ENCODE measurements at regions not wholly inside any gene's neighbourhood (a gene's known extent, or its start where the extent isn't known, plus 50 kb on each side); places are given as distances from the start of the nearest gene placed in this dataset.

DNA sequence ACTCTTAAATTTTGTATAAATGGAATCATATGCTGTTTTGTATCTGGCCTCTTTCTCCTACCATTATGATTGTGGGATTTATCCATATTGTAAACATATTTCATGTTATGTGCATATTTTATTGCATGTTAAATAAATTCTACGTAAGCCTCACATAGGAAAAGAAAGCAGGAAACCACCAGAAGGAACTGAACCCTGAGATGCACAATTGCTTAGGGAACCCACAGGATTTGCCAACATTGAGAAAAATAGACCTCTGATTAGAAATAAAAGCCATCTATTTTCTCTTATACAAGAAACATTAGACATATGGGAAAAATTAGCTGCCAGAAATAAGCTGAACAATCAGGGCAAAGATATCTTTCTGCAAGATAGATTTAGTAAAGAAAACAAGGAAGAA, 111.2 kb upstream of the CARMIL1 start:
- no peak for DNase-seq (ENCODE audit: low spot score in 2 of 2)
- no peaks in the 10 kb centered on the region for H3K27me3 ChIP-seq
- H3K9me3 ChIP-seq: no peaks in the 10 kb centered on the region
- TF ChIP-seq POLR2AphosphoS5 (IDR thresholded peaks at IDR 0.05) (no peak), POLR2A (IDR thresholded peaks at IDR 0.05) (no peak)
- TF ChIP-seq, protein P1, sequence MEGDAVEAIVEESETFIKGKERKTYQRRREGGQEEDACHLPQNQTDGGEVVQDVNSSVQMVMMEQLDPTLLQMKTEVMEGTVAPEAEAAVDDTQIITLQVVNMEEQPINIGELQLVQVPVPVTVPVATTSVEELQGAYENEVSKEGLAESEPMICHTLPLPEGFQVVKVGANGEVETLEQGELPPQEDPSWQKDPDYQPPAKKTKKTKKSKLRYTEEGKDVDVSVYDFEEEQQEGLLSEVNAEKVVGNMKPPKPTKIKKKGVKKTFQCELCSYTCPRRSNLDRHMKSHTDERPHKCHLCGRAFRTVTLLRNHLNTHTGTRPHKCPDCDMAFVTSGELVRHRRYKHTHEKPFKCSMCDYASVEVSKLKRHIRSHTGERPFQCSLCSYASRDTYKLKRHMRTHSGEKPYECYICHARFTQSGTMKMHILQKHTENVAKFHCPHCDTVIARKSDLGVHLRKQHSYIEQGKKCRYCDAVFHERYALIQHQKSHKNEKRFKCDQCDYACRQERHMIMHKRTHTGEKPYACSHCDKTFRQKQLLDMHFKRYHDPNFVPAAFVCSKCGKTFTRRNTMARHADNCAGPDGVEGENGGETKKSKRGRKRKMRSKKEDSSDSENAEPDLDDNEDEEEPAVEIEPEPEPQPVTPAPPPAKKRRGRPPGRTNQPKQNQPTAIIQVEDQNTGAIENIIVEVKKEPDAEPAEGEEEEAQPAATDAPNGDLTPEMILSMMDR (IDR thresholded peaks at IDR 0.05): no peak
- no peaks in the 10 kb centered on the region for H3K4me1 ChIP-seq
- H3K4me3 ChIP-seq: no peak overlapping the region
- intact Hi-C loops (cut with DNase I; ENCODE audit: low total_unique reads): no loop called here
- H3K27ac ChIP-seq: no peak overlapping the region
- H3K36me3 ChIP-seq: no peaks in the 10 kb centered on the region

- no peak overlapping the region for H3K4me3 ChIP-seq
- H3K36me3 ChIP-seq: no peaks in the 10 kb centered on the region
- DNase-seq (ENCODE audit: low spot score in 2 of 2): no peak
- TF ChIP-seq POLR2A (IDR thresholded peaks at IDR 0.05): no peak
- no peak for TF ChIP-seq POLR2AphosphoS5 (IDR thresholded peaks at IDR 0.05)
- TF ChIP-seq, protein P1 (IDR thresholded peaks at IDR 0.05): no peak
- no peaks in the 10 kb centered on the region for H3K27me3 ChIP-seq
- no peaks in the 10 kb centered on the region for H3K4me1 ChIP-seq
- no peak overlapping the region for H3K27ac ChIP-seq
- intact Hi-C loops (cut with DNase I; ENCODE audit: low total_unique reads): no loop called here
- no peaks in the 10 kb centered on the region for H3K9me3 ChIP-seq
Measured at GRCh38 chr6:25168637-25169036, 110.5 kb upstream of the CARMIL1 start.

- intact Hi-C loops (cut with DNase I; ENCODE audit: low total_unique reads): no loop called here
- Histone ChIP-seq H3K4me1 (no peaks in the 10 kb centered on the region), H3K36me3 (no peaks in the 10 kb centered on the region), H3K4me3 (no peak overlapping the region), H3K27ac (no peak overlapping the region), H3K27me3 (no peaks in the 10 kb centered on the region), H3K9me3 (no peaks in the 10 kb centered on the region)
- TF ChIP-seq, protein P1 (IDR thresholded peaks at IDR 0.05): no peak
- TF ChIP-seq POLR2A (IDR thresholded peaks at IDR 0.05): no peak
- TF ChIP-seq POLR2AphosphoS5 (IDR thresholded peaks at IDR 0.05): no peak
- DNase-seq (ENCODE audit: low spot score in 2 of 2): no peak
Measured at GRCh38 chr6:25169553-25169952, 109.6 kb upstream of the CARMIL1 start.

- no peak for DNase-seq (ENCODE audit: low spot score in 2 of 2)
- H3K27me3 ChIP-seq: no peaks in the 10 kb centered on the region
- H3K4me3 ChIP-seq: no peak overlapping the region
- H3K27ac ChIP-seq: peak overlapping the region in 1 of 2 donors; percentile 20
- TF ChIP-seq, protein P1 (IDR thresholded peaks at IDR 0.05): no peak
- TF ChIP-seq POLR2A (IDR thresholded peaks at IDR 0.05): no peak
- no peak for TF ChIP-seq POLR2AphosphoS5 (IDR thresholded peaks at IDR 0.05)
- no peaks in the 10 kb centered on the region for H3K4me1 ChIP-seq
- no peaks in the 10 kb centered on the region for H3K9me3 ChIP-seq
- intact Hi-C loops (cut with DNase I; ENCODE audit: low total_unique reads): no loop called here
- no peaks in the 10 kb centered on the region for H3K36me3 ChIP-seq
Measured at GRCh38 chr6:25169961-25170360, 109.2 kb upstream of the CARMIL1 start.

DNA sequence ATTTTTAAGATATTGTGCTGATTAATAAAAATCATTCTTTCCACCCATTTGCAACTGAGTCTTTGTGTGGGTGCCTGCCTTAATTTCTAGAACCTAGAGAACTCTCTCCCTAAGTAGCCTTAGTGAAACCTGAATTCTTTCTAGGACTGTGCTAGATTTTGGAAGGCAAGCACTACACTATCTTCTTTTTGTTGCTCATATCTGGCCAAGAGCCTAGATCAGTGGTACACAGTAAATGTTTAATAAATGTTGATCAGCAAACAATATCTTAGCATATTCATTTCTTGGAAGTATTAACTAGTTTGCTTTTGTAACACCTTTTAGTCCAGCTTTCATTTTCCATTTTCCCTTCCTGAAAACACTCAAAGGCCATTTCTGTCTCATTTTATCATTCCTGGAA, 108.5 kb upstream of the CARMIL1 start:
- H3K9me3 ChIP-seq: no peaks in the 10 kb centered on the region
- no peaks in the 10 kb centered on the region for H3K4me1 ChIP-seq
- no peaks in the 10 kb centered on the region for H3K36me3 ChIP-seq
- peak overlapping the region in 1 of 2 donors; percentile 13 for H3K27ac ChIP-seq
- H3K27me3 ChIP-seq: no peaks in the 10 kb centered on the region
- intact Hi-C loops (cut with DNase I; ENCODE audit: low total_unique reads): no loop called here
- TF ChIP-seq, protein P1 (IDR thresholded peaks at IDR 0.05): no peak
- TF ChIP-seq POLR2AphosphoS5 (IDR thresholded peaks at IDR 0.05) (no peak), POLR2A (IDR thresholded peaks at IDR 0.05) (no peak)
- H3K4me3 ChIP-seq: no peak overlapping the region
- no peak for DNase-seq (ENCODE audit: low spot score in 2 of 2)
